ENCODE measurements at regions not wholly inside any gene's neighbourhood (a gene's known extent, or its start where the extent isn't known, plus 50 kb on each side); places are given as distances from the start of the nearest gene placed in this dataset.

DNA sequence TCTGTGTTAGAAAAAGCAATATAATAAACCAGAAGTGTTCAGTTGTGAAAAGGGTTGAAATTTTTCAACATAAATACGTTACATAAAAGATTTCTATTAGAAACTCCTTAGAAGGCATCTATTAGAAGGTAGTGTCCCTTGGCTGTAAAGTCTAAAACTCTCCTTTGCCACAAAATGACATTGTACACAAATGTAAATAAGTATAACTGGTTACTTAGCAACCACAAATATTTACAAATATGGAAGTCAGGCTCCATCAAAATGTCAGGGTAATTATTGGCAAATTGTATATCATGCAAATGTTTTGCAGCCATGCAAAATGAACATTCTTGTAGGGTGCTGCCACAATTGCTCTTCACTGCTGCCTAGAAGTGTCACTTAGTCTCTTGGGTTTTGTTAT, 419.1 kb upstream of the CDIN1 start:
- intact Hi-C loops (cut with micrococcal nuclease; ENCODE audit: unreplicated experiment) (no loop called here), in situ Hi-C loops (cut with HindIII; ENCODE audit: low pct_unique_long_range_greater_than_20kb, low sequenced_read_pairs) (no loop called here)
- BruUV-seq (replicated peaks): no TSS peak
- TF ChIP-seq POLR2AphosphoS5 (IDR thresholded peaks at IDR 0.05; ENCODE audit: low read depth, low read length) (no peak), TCF7L2 (IDR thresholded peaks at IDR 0.05; ENCODE audit: low read depth, low read length) (no peak), SIN3A (IDR thresholded peaks at IDR 0.05; ENCODE audit: borderline replicate concordance, insufficient read depth, low read depth, low read length) (no peak)
- TF ChIP-seq, protein P1, sequence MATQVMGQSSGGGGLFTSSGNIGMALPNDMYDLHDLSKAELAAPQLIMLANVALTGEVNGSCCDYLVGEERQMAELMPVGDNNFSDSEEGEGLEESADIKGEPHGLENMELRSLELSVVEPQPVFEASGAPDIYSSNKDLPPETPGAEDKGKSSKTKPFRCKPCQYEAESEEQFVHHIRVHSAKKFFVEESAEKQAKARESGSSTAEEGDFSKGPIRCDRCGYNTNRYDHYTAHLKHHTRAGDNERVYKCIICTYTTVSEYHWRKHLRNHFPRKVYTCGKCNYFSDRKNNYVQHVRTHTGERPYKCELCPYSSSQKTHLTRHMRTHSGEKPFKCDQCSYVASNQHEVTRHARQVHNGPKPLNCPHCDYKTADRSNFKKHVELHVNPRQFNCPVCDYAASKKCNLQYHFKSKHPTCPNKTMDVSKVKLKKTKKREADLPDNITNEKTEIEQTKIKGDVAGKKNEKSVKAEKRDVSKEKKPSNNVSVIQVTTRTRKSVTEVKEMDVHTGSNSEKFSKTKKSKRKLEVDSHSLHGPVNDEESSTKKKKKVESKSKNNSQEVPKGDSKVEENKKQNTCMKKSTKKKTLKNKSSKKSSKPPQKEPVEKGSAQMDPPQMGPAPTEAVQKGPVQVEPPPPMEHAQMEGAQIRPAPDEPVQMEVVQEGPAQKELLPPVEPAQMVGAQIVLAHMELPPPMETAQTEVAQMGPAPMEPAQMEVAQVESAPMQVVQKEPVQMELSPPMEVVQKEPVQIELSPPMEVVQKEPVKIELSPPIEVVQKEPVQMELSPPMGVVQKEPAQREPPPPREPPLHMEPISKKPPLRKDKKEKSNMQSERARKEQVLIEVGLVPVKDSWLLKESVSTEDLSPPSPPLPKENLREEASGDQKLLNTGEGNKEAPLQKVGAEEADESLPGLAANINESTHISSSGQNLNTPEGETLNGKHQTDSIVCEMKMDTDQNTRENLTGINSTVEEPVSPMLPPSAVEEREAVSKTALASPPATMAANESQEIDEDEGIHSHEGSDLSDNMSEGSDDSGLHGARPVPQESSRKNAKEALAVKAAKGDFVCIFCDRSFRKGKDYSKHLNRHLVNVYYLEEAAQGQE (IDR thresholded peaks at IDR 0.05; ENCODE audit: insufficient read depth in 1 of 2, low read depth in 2 of 2, low read length in 1 of 2): no peak
- TF ChIP-seq, protein P2, sequence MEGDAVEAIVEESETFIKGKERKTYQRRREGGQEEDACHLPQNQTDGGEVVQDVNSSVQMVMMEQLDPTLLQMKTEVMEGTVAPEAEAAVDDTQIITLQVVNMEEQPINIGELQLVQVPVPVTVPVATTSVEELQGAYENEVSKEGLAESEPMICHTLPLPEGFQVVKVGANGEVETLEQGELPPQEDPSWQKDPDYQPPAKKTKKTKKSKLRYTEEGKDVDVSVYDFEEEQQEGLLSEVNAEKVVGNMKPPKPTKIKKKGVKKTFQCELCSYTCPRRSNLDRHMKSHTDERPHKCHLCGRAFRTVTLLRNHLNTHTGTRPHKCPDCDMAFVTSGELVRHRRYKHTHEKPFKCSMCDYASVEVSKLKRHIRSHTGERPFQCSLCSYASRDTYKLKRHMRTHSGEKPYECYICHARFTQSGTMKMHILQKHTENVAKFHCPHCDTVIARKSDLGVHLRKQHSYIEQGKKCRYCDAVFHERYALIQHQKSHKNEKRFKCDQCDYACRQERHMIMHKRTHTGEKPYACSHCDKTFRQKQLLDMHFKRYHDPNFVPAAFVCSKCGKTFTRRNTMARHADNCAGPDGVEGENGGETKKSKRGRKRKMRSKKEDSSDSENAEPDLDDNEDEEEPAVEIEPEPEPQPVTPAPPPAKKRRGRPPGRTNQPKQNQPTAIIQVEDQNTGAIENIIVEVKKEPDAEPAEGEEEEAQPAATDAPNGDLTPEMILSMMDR (IDR thresholded peaks at IDR 0.05): no peak
- no peaks in the 10 kb centered on the region for H3K9me3 ChIP-seq (ENCODE audit: control insufficient read depth, insufficient read depth, low read depth, low read length)
- no peaks in the 10 kb centered on the region for H3K4me1 ChIP-seq (ENCODE audit: control insufficient read depth, insufficient read depth, low read length)
- ChIA-PET POLR2A (no interaction called here), CTCF (no interaction called here)
- H3K27me3 ChIP-seq (ENCODE audit: control insufficient read depth, insufficient read depth, low read length): no peaks in the 10 kb centered on the region
- DNase-seq (ENCODE audit: low read depth, low spot score): no peak
- H3K4me3 ChIP-seq (ENCODE audit: low read depth in 2 of 2, low read length in 2 of 2): no peak overlapping the region
- H3K27ac ChIP-seq (ENCODE audit: low read length): no peak overlapping the region
- ATAC-seq: no peak
- H3K36me3 ChIP-seq (ENCODE audit: control insufficient read depth, insufficient read depth, low read length): no peaks in the 10 kb centered on the region

DNA sequence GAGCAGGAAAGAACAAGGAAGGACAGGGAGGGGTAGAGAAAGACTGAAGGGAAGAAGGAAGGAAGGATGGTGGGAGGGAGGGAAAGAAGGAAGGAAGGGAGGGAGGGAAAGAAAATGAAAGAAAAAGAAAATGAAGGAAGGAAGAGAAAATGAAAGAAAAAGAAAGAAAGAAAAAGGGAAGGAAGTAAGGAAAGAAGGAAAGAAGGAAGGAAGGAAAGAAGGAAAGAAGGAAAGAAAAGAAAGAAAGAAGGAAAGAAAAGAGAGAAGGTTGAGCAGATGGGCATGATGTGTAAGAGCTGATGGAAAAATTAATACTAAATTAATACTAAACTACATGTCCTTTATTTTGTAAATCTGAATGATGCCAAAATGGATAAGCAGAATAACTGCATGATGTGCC, 418.3 kb upstream of the CDIN1 start:
- intact Hi-C loops (cut with micrococcal nuclease; ENCODE audit: unreplicated experiment) (no loop called here), in situ Hi-C loops (cut with HindIII; ENCODE audit: low pct_unique_long_range_greater_than_20kb, low sequenced_read_pairs) (no loop called here)
- H3K4me1 ChIP-seq (ENCODE audit: control insufficient read depth, insufficient read depth, low read length): no peaks in the 10 kb centered on the region
- no peaks in the 10 kb centered on the region for H3K27me3 ChIP-seq (ENCODE audit: control insufficient read depth, insufficient read depth, low read length)
- no peak overlapping the region for H3K4me3 ChIP-seq (ENCODE audit: low read depth in 2 of 2, low read length in 2 of 2)
- ChIA-PET POLR2A (no interaction called here), CTCF (no interaction called here)
- DNase-seq (ENCODE audit: low read depth, low spot score) (no peak), ATAC-seq (no peak)
- no peaks in the 10 kb centered on the region for H3K9me3 ChIP-seq (ENCODE audit: control insufficient read depth, insufficient read depth, low read depth, low read length)
- no peak overlapping the region for H3K27ac ChIP-seq (ENCODE audit: low read length)
- no TSS peak for BruUV-seq (replicated peaks)
- H3K36me3 ChIP-seq (ENCODE audit: control insufficient read depth, insufficient read depth, low read length): no peaks in the 10 kb centered on the region
- no peak for TF ChIP-seq TCF7L2 (IDR thresholded peaks at IDR 0.05; ENCODE audit: low read depth, low read length)
- TF ChIP-seq SIN3A (IDR thresholded peaks at IDR 0.05; ENCODE audit: borderline replicate concordance, insufficient read depth, low read depth, low read length): no peak
- no peak for TF ChIP-seq POLR2AphosphoS5 (IDR thresholded peaks at IDR 0.05; ENCODE audit: low read depth, low read length)
- TF ChIP-seq, protein P2 (IDR thresholded peaks at IDR 0.05): no peak
- TF ChIP-seq, protein P1 (IDR thresholded peaks at IDR 0.05; ENCODE audit: insufficient read depth in 1 of 2, low read depth in 2 of 2, low read length in 1 of 2): no peak

Data from Panc1 (cell line).